ENCODE measurements at regions not wholly inside any gene's neighbourhood (a gene's known extent, or its start where the extent isn't known, plus 50 kb on each side); places are given as distances from the start of the nearest gene placed in this dataset.

DNA sequence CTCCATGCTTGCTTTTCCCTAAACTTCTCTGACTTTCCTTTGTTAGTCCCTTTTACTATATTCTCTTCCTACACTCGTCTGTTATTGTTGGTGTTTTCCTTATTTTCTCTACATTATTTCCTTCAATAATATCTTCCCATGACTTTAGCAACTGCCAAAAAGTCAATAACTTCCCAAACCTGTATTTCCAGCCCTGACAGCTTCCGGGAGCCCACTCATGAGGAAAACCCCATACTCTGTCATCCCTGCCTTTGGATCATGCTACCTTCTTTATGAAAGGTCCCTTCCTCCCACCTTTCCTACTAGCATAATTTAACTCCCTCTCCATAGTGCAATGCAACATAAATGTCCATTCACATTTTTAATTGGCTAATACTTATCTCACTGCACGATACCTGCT lies 144.0 kb upstream of the CDH6 start:
- TF ChIP-seq EZH2 (IDR thresholded peaks at IDR 0.05; ENCODE audit: borderline replicate concordance, low read depth, low read length, severe bottlenecking) = no peak
- TF ChIP-seq, protein P1, sequence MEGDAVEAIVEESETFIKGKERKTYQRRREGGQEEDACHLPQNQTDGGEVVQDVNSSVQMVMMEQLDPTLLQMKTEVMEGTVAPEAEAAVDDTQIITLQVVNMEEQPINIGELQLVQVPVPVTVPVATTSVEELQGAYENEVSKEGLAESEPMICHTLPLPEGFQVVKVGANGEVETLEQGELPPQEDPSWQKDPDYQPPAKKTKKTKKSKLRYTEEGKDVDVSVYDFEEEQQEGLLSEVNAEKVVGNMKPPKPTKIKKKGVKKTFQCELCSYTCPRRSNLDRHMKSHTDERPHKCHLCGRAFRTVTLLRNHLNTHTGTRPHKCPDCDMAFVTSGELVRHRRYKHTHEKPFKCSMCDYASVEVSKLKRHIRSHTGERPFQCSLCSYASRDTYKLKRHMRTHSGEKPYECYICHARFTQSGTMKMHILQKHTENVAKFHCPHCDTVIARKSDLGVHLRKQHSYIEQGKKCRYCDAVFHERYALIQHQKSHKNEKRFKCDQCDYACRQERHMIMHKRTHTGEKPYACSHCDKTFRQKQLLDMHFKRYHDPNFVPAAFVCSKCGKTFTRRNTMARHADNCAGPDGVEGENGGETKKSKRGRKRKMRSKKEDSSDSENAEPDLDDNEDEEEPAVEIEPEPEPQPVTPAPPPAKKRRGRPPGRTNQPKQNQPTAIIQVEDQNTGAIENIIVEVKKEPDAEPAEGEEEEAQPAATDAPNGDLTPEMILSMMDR (IDR thresholded peaks at IDR 0.05; ENCODE audit: extremely low read depth in 1 of 2, insufficient read depth in 1 of 2, low read depth in 1 of 2, low read length in 2 of 2) = no peak
- no peak for TF ChIP-seq POLR2A (IDR thresholded peaks at IDR 0.05; ENCODE audit: low read depth, low read length)

Data from endothelial cell of umbilical vein (primary cell).